NCI-H146 (cell line): ENCODE measurements at regions not wholly inside any gene's neighbourhood (a gene's known extent, or its start where the extent isn't known, plus 50 kb on each side); places are given as distances from the start of the nearest gene placed in this dataset.
"Not testable (repeated sequence)": the region's sequence is repeated elsewhere in the genome, so short reads cannot be mapped to it uniquely, and the experiment has no call there.

ENCODE experiments used
- DNase-seq: peaks from one replicate; lab custom pipeline; 2025; lab: John Stamatoyannopoulos, UW

- no peak for DNase-seq
Observed at GRCh38 chr12:46547421-46548354, 175.1 kb upstream of the SLC38A2 start.

- no peak for DNase-seq
Observed at GRCh38 chr12:46546634-46547273, 174.2 kb upstream of the SLC38A2 start.

GRCh38 chr12:46543378-46543795, 170.8 kb upstream of the SLC38A2 start:
- not testable (repeated sequence) for DNase-seq

GRCh38 chr12:46538976-46539375, 166.4 kb upstream of the SLC38A2 start:
- DNase-seq, result no peak

GRCh38 chr12:46537387-46537955, 164.9 kb upstream of the SLC38A2 start:
- no peak for DNase-seq

DNA sequence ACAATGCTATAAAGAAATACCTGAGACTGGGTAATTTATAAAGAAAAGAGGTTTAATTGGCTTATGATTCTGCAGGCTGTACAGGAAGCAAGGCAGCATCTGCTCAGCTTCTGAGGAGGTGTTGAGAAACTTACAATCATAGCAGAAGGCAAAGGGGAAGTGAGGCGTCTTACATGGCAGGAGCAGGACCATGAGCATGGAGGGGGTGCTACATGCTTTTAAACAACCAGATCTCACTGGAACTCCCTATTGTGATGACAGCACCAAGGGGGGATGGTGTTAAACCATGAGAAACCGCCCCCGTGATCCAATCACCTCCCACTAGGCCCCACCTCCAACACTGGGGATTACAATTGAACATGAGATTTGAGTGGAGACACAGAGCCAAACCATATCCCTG, 163.7 kb upstream of the SLC38A2 start:
- not testable (repeated sequence) for DNase-seq

GRCh38 chr12:46535907-46536306, 163.3 kb upstream of the SLC38A2 start:
- DNase-seq, result no peak

DNA sequence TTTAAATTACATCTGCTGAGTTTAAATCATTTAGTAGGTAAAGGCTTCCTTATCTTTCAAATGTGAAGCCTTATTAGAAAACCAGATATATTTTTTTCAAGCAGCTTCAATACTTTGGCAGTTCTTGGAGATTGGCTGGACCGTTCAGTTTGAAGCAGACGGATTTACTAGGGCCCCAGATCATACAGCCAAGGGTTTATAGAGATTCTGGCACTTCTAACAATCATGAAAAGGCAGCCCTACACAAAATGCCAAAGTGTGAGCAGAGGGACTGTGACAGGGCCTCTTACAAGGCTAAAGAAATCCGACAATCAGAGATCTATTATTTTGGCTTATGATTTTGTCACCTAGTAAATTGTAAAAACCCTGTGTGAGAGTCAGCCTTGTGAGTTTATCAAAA, 162.8 kb upstream of the SLC38A2 start:
- DNase-seq, result no peak

- no peak for DNase-seq
Observed at GRCh38 chr12:46534327-46534840, 161.8 kb upstream of the SLC38A2 start.

- DNase-seq, result no peak
Observed at GRCh38 chr12:46533723-46534122, 161.2 kb upstream of the SLC38A2 start.

DNA sequence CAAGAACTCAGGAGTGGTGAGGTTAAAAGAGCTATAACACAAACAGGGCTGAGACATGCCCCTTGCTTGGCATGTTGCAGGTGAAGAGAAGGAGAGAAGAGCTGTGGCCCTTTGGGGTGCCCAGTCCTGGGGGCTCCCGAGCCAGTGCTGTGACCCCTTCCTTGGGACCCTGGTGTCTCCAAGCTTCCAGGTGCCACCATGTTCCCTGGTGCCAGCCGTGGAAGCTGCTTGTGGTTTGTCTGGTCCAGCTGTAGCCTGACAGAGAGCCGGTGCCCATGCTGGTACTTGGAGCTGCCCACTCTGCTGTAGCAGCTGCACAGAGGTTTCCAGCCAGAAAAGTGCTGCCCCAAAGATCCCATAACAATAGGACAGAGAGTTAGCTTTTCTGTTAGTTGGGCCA, 159.2 kb upstream of the SLC38A2 start:
- DNase-seq, result no peak

DNA sequence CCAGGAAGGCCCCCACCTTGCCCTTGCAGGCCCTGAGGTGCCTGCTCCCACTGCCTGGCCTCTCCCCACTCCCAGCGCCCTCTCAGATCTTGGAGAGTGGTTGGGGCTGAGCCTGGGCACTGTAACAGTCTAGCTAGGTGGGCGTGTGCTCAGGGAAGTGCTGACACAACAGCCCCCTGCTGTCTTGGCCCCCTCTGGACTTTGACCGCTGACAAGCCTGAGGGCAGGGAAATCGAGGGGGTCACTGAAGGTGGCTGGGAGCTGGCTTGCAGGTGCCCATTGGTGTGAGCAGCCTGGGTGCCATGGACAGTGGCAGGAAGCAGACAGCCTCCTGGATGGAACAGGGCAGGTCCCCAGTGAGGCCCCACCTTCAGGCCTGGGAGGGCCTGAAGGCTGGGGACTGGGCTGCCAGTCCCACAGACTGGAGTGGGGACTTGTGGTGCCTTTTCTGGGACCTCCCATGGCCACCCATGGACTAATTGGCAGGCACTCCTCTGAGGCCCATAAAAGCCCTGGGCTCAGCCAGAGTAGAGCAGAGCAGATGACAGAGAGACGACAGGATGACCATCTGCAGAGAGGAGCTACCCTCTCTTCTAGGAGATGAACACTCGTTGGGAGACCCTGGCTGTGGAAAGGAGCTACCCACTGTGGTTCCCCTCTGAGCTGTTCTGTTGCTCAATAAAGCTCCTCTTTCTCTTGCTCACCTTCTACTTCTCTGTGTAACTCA, 158.6 kb upstream of the SLC38A2 start:
- DNase-seq, result no peak

DNA sequence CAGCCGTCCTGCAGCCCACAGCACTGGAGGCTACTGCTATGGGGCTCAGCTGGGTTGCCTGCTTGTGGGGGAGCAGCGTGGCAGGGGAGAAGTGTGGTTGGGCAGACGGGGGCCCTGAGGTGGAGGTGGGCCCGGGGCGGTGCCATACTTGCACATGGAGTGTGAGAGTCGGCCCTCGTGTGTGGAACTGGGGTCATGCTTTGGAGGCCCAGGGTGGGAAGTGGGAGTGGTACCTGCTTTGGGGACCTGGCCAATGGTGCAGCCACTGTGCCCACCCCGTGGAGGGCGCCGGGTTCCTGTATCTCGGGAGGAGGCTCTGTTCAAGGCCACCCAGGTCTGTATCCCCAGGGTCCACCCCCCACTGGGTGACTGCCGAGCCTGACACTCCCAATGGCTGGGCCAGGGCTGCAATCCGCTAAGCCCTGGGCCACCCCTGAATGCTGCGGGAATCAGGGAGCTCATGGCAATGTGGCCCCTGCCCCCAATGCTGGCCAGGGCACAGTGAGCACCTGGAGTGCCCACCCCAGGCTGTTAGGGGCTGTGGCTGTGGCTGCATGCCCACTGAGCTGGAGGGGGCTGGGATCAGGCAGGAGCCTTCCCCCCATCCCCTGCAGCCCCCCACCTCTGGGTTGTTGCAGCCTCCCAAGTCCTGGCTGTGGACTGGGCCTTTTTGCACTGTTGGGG, 157.9 kb upstream of the SLC38A2 start:
- no peak for DNase-seq

GRCh38 chr12:46526233-46526632, 153.7 kb upstream of the SLC38A2 start:
- no peak for DNase-seq

DNA sequence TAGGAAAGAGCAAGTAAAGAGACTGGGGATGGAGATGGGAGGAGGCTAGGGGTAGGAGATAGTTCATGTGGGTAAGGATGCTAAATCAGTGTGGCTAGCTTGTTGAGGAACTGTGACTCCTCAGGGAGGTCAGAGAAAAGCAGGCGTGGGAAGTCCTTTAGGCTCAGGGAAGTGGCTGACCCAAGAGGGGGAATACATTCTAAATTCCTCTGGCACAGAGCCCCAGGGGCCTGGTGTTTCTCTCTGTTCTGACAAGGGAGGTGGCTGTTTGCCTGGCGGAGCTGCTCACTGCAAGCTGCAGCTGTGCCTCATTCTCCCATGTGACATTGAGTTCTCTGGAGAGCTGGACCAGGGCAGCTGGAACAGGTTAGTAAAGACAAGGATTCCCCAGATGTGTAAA, 152.2 kb upstream of the SLC38A2 start:
- DNase-seq, result no peak

- no peak for DNase-seq
Observed at GRCh38 chr12:46523863-46524770, 151.5 kb upstream of the SLC38A2 start.

DNA sequence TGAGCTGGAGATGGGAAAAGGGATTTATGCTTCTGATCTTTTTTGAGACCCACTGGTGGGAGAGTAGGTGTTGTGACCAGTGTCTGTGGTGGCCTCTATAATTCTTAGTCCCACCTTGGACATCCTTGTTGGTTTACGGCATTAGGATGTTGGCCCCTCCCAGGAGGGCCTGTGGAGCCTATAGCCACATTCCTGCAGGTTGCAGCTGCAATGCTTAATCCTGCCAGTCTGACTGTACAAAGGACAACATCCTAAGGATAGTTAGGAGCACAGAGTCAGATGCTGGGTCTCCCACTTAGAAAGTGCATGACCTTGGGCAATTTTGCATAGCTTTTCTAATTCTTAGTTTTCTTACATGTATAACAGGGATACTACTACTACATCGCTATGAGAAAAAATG, 150.9 kb upstream of the SLC38A2 start:
- DNase-seq, result no peak

- DNase-seq, result no peak
Observed at GRCh38 chr12:46522071-46522470, 149.5 kb upstream of the SLC38A2 start.

- no peak for DNase-seq
Observed at GRCh38 chr12:46521145-46521544, 148.6 kb upstream of the SLC38A2 start.

- DNase-seq, result no peak
Observed at GRCh38 chr12:46519407-46519806, 146.8 kb upstream of the SLC38A2 start.
